VCaP (cell line): ENCODE measurements at regions not wholly inside any gene's neighbourhood (a gene's known extent, or its start where the extent isn't known, plus 50 kb on each side); places are given as distances from the start of the nearest gene placed in this dataset.

Experiments used
- H3K27ac ChIP-seq: fragments of 450-650 bp; 2 replicates; pipeline ENCODE4 v1.5.1; 2017
- TF ChIP-seq, protein P1 (sequence below): fragments of 450-650 bp; conservative IDR thresholded peaks from 2 replicates; pipeline ENCODE4 v1.5.1; 2017; ENCODE audit warnings: mild to moderate bottlenecking, moderate library complexity

GRCh38 chr13:48776401-48776800 is 122.7 kb downstream of the CYSLTR2 start:
- no peak overlapping the region for H3K27ac ChIP-seq
- TF ChIP-seq, protein P1, sequence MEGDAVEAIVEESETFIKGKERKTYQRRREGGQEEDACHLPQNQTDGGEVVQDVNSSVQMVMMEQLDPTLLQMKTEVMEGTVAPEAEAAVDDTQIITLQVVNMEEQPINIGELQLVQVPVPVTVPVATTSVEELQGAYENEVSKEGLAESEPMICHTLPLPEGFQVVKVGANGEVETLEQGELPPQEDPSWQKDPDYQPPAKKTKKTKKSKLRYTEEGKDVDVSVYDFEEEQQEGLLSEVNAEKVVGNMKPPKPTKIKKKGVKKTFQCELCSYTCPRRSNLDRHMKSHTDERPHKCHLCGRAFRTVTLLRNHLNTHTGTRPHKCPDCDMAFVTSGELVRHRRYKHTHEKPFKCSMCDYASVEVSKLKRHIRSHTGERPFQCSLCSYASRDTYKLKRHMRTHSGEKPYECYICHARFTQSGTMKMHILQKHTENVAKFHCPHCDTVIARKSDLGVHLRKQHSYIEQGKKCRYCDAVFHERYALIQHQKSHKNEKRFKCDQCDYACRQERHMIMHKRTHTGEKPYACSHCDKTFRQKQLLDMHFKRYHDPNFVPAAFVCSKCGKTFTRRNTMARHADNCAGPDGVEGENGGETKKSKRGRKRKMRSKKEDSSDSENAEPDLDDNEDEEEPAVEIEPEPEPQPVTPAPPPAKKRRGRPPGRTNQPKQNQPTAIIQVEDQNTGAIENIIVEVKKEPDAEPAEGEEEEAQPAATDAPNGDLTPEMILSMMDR = no peak

DNA sequence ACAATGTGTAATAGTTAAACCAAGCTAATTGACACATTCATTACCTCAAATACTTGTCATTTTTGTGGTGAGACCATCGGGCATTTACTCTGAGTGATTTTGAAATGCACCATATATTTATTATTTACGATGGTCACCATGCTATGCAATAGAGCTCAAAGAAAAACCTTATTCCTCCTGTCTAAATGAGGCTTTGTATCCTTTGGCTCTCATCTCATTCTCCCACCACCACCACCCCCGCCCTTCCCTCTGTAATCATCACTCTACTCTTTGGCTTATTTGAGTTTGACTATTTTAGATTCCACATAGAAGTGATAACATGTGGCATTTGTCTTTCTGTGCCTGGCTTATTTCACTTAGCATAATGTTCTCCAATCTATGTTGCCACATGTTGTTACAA is 124.9 kb downstream of the CYSLTR2 start:
- TF ChIP-seq, protein P1 = no peak
- no peak overlapping the region for H3K27ac ChIP-seq

DNA sequence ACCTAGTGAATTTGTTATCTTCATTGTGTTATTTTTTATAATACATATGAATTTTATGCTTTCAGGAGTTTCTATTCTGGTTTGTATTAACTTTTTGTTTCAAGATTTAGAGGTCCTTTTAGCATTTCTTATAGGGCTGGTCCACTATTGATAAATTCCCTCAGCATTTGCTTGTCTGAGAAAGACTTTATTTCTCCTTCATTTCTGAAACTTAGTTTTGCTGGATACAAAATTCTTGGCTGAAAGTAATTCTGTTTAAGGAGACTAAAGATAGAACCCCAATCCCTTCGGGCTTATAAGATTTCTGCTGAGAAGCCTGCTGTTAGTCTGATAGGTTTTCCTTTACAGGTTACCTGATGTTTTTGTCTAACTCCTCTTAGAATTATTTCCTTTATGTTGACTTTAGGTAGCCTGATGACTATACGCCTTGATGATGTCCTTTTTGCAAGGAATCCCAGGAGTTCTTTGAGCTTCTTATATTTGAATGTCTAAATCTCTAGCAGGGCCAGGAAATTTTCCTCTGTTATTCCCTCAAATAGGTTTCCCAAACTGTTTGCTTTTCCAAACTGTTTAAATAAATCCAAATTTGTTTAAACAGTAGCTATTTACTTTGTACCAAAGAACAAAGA is 127.1 kb downstream of the CYSLTR2 start:
- TF ChIP-seq, protein P1 = no peak
- H3K27ac ChIP-seq = no peak overlapping the region

DNA sequence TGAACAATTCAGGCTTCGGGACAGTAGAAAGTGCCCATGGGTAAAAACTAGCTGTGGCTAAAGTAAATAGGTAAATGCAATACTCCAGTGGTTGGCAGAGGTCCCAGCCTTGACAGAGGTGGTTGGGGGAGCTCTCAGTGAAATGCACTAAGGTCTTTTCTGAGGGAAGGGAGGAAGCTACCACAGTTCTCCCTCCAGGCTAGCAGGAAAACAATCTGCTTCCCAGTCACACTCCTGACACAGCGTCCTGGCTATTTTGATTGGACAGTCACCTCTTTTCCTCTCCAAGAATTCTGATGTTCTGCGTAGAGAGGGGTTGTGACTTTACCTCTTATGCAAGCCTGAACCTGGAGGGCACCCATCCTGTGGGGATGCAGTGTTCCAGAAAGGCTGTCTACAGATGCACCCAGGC is 128.7 kb downstream of the CYSLTR2 start:
- H3K27ac ChIP-seq = no peak overlapping the region
- TF ChIP-seq, protein P1 = no peak

DNA sequence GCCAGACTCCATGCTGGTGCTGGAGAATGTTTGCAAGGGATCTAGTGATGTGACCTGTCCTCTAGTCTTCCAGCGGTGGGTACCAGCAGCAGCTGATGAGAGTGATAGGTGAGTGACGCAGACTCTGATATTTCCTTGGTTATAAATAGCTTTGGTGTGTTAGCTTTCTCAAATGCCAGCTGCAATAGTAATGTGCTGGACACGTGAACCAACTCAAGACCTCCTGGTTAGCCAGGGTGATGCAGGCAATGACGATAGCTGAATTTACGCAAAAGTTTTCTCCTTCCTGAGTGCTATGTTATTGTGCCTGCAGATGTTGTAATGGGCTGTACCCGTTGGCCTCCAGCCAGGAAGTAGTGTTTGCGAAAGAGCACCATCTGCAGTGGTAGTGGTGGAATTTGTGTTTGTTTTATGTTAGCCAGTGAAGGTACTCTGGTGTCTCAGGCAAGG is 129.5 kb downstream of the CYSLTR2 start:
- TF ChIP-seq, protein P1 = no peak
- H3K27ac ChIP-seq = no peak overlapping the region

DNA sequence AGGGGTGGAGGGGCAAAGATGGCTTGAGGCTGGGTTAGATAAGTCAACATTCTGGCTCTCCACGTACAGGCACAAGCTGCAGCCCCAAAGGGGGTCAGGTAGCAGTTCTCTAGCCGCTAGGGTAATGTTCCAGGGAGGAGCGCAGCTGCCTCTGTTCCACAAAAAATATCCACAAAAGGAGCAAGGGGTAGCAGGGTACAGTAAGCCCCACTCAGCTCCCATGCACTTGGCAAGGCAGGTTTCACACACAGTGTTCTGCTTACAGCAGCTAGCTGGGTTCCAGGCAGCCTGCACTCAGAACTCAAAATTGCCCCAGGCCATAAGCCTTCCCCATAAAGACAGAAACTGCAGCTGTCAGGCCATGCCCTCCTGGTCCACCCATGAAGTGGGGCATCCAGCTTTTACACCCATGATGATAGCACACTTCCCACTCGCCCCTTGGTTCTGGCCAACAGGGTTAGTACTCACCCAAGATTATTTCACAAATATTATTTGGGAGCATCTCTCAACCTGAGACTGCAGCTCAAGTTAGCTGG is 130.0 kb downstream of the CYSLTR2 start:
- no peak overlapping the region for H3K27ac ChIP-seq

DNA sequence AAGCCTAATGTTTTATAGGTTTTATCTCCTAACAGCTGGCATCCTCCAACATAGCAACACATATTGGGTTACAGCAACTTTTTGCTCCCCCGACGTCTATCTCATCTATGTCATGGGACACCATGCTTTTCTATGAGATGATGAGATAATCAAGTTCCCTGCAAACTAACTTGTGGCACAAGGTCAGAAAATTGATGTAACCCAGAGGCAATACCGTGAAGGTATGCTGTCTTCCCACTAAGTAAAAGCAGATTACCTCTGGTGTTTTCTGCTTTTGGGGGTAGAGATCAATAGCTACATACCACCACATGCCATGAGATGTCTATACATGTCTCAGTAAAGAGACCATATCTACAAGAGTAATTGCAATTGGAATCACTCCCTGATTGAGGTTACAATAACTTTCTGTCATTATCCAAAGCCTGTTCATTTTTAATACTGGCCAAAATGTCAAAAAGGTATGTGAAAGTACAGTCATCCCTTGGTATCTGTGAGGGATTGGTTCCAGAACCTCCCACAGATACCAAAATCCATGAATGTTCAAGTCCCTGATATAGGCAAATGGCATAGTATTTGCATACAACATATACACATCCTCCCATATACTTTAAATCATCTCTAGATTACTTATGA is 131.3 kb downstream of the CYSLTR2 start:
- no peak overlapping the region for H3K27ac ChIP-seq
- TF ChIP-seq, protein P1 = no peak

More for the DNA sequence above, 130.0 kb downstream of the CYSLTR2 start:
- TF ChIP-seq, protein P1 = no peak
